ENCODE measurements at regions not wholly inside any gene's neighbourhood (a gene's known extent, or its start where the extent isn't known, plus 50 kb on each side); places are given as distances from the start of the nearest gene placed in this dataset.
"Not testable (repeated sequence)": the region's sequence is repeated elsewhere in the genome, so short reads cannot be mapped to it uniquely, and the experiment has no call there.

DNA sequence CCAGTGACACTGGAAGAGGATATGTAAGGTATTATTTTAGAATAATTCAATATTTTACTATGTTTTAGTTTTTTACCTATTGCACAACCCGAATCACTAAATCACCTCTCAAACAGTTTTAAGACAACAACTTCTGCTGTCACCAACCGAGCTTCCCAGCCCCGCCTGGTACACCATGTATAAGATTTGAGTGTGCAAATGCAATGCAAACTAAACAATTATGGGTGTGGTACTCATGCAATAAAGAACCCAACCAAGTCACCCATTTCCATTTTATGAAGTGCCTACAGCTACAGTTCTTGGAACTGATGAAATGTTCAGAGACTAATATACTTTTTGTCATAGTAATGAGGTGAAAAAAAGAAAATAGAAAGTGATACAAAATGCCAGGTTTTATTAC is 256.2 kb downstream of the TAFA4 start:
- H3K27ac ChIP-seq: no peak overlapping the region
- H3K27me3 ChIP-seq (replicated peaks): 0 out of 2 replicates have a peak, but pooled peaks cover 5% of the 10 kb centered on the region
- no peaks in the 10 kb centered on the region for H3K4me1 ChIP-seq (replicated peaks)
- H3K36me3 ChIP-seq: no peaks in the 10 kb centered on the region
- no peaks in the 10 kb centered on the region for H3K9me3 ChIP-seq (replicated peaks)
- DNase-seq (ENCODE audit: low read depth in 1 of 2, low spot score in 2 of 2): no peak
- no peak overlapping the region for H3K4me3 ChIP-seq

DNA sequence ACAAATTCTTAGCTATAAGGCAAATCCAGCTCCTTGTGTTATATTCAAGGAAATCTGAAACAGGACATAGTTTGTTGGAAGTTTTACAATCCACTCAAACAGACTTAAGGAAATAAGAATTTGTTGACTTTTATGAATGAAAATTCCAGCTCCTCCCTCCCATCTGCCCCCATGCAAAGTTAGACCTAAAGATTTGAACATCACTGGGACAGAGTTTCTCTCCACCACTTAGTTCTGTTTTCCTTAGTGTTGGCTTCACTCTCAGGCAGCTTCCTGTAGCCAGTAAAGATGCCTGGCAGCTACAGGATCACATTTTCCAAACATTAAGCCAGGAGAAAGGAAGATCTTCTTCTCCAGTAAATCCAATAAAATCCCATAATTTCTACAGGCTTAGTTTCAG is 265.0 kb downstream of the TAFA4 start:
- H3K9me3 ChIP-seq (replicated peaks): no peaks in the 10 kb centered on the region
- no peak for DNase-seq (ENCODE audit: low read depth in 1 of 2, low spot score in 2 of 2)
- H3K27ac ChIP-seq: no peak overlapping the region
- H3K4me1 ChIP-seq (replicated peaks): no peaks in the 10 kb centered on the region
- no peaks in the 10 kb centered on the region for H3K27me3 ChIP-seq (replicated peaks)
- no peaks in the 10 kb centered on the region for H3K36me3 ChIP-seq
- no peak overlapping the region for H3K4me3 ChIP-seq

DNA sequence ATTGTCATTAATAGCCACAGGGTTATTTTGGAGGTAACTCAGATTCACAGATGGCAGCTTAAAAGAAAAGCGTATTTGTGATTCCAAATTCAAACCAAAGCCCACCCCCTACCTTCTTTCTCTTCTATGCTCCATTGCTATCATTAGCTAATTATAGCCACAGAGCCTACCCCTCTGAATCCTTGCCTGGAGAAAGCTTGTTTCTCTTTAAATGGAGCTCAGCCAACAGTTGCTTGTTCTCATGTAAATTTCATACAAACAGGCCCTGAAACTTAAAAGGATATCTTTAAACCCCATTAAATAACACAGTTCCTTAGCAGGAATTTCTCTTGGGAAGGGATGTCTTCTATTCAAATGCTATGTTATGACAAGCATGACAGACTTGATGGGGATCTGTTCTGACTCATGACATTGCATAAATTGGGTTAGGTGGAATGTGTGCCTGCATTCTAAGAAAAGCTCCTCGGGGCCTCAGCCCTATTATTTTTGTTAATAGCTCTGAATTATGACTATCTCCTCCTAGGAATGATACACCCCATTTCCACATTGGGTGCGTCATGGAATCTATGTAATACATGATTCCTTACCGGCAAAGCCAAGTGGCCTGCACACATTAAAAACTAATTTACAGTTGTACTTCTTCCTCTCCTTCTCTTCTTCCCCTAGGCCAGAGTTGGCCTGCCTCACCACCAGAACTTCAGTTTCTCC is 265.8 kb downstream of the TAFA4 start:
- no peaks in the 10 kb centered on the region for H3K4me1 ChIP-seq (replicated peaks)
- no peaks in the 10 kb centered on the region for H3K27me3 ChIP-seq (replicated peaks)
- no peak for DNase-seq (ENCODE audit: low read depth in 1 of 2, low spot score in 2 of 2)
- no peaks in the 10 kb centered on the region for H3K36me3 ChIP-seq
- no peak overlapping the region for H3K4me3 ChIP-seq
- no peak overlapping the region for H3K27ac ChIP-seq
- H3K9me3 ChIP-seq (replicated peaks): no peaks in the 10 kb centered on the region

DNA sequence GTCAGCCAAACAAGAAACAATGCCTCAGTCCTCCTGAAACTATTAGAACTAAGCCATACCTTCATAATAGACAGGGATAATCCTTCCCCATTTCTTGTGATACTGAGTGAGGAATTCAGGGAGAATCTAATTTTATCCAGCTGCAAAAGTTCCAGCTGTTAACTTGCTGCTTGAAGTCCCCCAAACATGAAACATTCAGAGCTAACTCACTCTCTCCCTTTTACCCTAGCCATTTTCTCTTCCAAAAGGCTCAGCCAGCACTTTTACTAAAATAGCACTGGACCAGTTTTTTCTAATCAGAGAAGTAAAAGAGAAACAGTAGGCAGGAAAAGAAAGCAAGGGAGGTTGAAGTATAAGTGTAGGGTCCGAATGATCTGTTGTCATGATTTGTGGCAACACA is 268.1 kb downstream of the TAFA4 start:
- Histone ChIP-seq H3K4me3 (no peak overlapping the region), H3K27me3 (replicated peaks) (no peaks in the 10 kb centered on the region), H3K4me1 (replicated peaks) (no peaks in the 10 kb centered on the region), H3K36me3 (no peaks in the 10 kb centered on the region), H3K9me3 (replicated peaks) (no peaks in the 10 kb centered on the region), H3K27ac (no peak overlapping the region)
- no peak for DNase-seq (ENCODE audit: low read depth in 1 of 2, low spot score in 2 of 2)

DNA sequence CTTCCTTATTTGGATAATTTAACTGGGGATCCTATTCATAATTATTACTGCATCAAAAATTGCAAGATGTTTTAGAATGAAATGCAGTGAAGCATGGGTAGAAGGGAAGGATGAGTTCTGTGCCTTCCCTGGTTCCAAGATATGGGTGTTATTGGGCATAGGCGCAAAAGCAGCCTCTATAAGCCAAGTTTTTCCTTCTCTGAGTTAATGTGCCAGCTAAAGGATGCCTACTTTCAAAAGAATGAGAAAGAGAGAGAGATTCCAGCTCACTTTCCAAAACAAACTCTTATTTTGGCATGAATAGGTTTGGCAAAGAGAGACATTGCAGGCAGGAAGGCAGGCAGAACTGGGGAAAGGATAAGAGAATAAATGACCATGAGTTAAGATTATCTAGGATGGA is 270.2 kb downstream of the TAFA4 start:
- Histone ChIP-seq H3K27ac (no peak overlapping the region), H3K9me3 (replicated peaks) (no peaks in the 10 kb centered on the region), H3K36me3 (no peaks in the 10 kb centered on the region), H3K4me3 (no peak overlapping the region), H3K4me1 (replicated peaks) (no peaks in the 10 kb centered on the region), H3K27me3 (replicated peaks) (no peaks in the 10 kb centered on the region)
- no peak for DNase-seq (ENCODE audit: low read depth in 1 of 2, low spot score in 2 of 2)

DNA sequence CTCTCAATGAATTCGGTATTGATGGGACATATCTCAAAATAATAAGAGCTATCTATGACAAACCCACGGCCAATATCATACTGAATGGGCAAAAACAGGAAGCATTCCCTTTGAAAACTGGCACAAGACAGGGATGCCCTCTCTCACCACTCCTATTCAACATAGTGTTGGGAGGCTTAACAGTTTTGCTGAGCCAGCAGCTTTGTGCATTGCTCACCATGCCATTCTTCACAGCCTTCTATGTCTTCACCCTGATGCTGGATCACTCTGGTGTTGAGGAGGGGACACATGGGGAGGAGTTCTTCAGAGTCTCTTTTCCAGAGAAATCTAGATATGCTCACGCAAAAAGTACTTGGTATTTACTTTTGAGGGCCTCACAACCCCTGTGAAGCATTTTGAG is 281.7 kb downstream of the TAFA4 start:
- H3K36me3 ChIP-seq; DNase-seq (ENCODE audit: low read depth in 1 of 2, low spot score in 2 of 2); H3K27ac ChIP-seq; H3K9me3 ChIP-seq (replicated peaks); H3K4me1 ChIP-seq (replicated peaks); H3K4me3 ChIP-seq; H3K27me3 ChIP-seq (replicated peaks): not testable (repeated sequence)

DNA sequence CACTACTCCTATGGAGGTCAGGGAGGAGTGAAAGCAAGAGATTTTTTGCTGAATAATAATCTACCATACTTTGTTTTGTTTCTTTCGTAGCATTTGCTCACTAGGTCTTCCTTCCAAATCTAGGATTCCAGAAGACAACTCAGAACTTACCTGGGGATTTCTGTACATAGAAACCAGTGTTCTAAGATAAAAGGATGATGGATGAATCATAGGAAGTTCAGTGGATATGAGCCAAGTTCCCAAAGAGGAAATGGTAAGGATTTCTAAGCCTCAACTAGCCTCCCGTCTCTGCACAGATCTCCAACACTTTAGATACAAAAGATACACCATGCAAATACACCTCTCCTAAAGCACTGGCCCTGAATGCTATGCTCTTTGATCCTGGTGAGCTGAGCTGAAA is 283.9 kb downstream of the TAFA4 start:
- Histone ChIP-seq H3K36me3 (no peaks in the 10 kb centered on the region), H3K4me3 (no peak overlapping the region), H3K27me3 (replicated peaks) (no peaks in the 10 kb centered on the region), H3K9me3 (replicated peaks) (no peaks in the 10 kb centered on the region), H3K4me1 (replicated peaks) (no peaks in the 10 kb centered on the region), H3K27ac (no peak overlapping the region)
- no peak for DNase-seq (ENCODE audit: low read depth in 1 of 2, low spot score in 2 of 2)

DNA sequence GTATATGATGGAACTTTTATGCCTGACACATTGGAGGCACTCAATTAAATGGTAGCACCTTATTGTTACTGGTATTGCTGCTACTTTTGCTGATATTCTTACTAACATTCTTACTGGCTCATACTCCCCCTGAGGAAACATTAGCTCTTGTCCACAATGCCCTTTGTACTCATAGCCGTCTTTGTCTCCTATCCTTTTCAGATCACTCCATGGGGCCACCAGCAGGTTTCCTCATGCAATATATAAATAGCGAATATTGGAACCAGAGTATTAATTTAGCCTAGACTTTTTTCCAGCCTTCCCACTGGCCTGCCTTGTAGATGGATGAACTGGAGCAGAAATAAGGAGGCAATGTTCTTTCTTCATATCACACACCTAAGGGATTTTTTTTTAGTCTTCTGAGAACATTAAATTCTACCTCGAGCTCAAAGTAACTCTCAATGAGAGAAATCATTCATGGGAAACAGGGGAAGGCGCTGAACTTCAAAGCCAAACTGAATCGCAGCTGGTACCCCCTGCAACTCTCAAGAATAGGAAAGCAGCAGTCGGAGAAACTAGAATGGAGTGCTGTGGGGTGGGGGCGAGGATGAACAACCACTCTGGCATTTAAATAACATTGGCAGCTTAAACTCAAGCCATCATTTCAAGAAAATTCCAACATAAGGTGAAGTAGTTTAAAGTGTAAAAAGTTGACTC is 300.3 kb downstream of the TAFA4 start:
- Histone ChIP-seq H3K4me1 (replicated peaks) (no peaks in the 10 kb centered on the region), H3K27me3 (replicated peaks) (no peaks in the 10 kb centered on the region), H3K4me3 (no peak overlapping the region), H3K27ac (no peak overlapping the region), H3K36me3 (no peaks in the 10 kb centered on the region), H3K9me3 (replicated peaks) (no peaks in the 10 kb centered on the region)
- DNase-seq (ENCODE audit: low read depth in 1 of 2, low spot score in 2 of 2): no peak

DNA sequence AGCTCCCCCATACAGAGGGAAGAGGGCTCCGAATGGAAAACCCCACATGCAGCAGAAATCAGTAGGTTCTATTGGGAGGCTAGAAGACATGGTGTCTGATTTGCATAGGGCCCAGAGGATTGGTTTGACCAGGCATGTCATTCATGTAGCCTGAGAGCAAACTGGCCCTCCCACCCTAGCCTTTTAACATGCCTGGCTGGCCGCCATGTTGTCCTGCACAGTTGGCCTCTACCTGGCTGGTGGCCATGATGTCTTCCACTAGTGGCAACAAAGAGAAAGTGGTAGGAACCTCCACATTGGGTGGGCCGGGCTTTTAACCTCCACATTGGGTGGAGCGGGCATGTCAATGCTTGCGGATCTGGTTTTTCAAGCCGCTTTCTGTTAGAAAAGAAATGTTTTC is 312.1 kb downstream of the TAFA4 start:
- H3K4me3 ChIP-seq: no peak overlapping the region
- DNase-seq (ENCODE audit: low read depth in 1 of 2, low spot score in 2 of 2): no peak
- H3K4me1 ChIP-seq (replicated peaks): no peaks in the 10 kb centered on the region
- H3K27ac ChIP-seq: no peak overlapping the region
- no peaks in the 10 kb centered on the region for H3K9me3 ChIP-seq (replicated peaks)
- H3K27me3 ChIP-seq (replicated peaks): no peaks in the 10 kb centered on the region
- no peaks in the 10 kb centered on the region for H3K36me3 ChIP-seq

DNA sequence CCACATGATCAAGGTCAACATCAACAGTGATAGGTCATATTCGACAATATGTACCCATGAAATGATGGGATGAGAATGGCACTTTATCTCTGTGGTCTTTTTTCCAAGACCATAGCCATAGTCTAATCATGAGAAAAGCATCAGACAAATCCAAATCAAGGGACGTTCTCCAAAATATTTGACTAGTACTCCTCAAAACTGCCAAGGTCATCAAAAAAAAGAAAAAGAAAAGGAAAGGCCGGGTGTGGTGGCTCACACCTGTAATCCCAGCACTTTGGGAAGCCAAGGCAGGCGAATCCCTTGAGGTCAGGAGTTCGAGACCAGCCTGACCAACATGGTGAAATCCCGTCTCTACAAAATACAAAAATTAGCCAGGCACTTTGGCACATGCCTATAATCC is 318.3 kb downstream of the TAFA4 start:
- Histone ChIP-seq H3K27me3 (replicated peaks) (no peaks in the 10 kb centered on the region), H3K36me3 (no peaks in the 10 kb centered on the region), H3K4me1 (replicated peaks) (no peaks in the 10 kb centered on the region), H3K9me3 (replicated peaks) (no peaks in the 10 kb centered on the region), H3K4me3 (no peak overlapping the region), H3K27ac (no peak overlapping the region)
- DNase-seq (ENCODE audit: low read depth in 1 of 2, low spot score in 2 of 2): no peak

DNA sequence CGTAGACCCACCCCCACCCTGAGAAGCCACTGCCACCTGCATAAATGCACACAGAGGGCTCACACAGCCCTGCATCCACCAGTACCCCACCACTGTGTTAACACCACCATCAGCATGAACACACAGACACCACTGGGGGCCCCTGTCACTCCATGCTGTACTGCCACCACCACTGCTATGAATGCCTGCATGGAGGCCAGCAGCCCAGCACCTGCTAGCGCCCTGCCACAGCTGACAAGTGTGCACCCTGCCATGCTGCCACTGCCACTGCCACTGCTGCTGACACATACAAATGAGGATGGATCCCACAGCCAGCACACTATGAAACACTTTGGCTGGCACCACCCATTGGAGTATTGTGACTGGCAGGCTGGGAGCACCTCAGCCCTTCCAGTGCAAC is 361.0 kb downstream of the TAFA4 start:
- Histone ChIP-seq H3K27me3 (replicated peaks) (no peaks in the 10 kb centered on the region), H3K27ac (no peak overlapping the region), H3K9me3 (replicated peaks) (no peaks in the 10 kb centered on the region), H3K4me3 (no peak overlapping the region), H3K4me1 (replicated peaks) (no peaks in the 10 kb centered on the region), H3K36me3 (no peaks in the 10 kb centered on the region)
- DNase-seq (ENCODE audit: low read depth in 1 of 2, low spot score in 2 of 2): no peak

DNA sequence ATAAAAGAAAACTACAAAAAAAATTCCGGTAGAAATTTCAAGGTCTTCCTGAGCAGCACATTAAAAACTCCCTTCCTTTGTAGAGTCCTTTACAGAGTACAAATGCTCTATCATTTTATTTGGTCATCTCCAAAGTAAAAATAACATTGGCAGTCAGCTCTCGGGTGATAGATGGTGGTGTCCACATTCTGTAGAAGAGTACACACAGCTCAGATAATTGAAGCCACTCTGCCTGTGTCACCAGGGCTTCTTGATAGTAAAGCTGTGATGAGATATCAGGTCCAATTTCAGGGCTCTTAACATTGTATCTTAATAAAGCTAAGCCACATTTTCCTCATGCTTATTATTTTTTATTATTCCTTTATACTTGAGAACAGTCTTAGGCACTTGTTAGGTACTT is 371.6 kb downstream of the TAFA4 start:
- Histone ChIP-seq H3K4me1 (replicated peaks) (no peaks in the 10 kb centered on the region), H3K9me3 (replicated peaks) (no peaks in the 10 kb centered on the region), H3K27me3 (replicated peaks) (no peaks in the 10 kb centered on the region; the same call in 1 of the 2 replicates), H3K27ac (no peak overlapping the region), H3K36me3 (no peaks in the 10 kb centered on the region), H3K4me3 (no peak overlapping the region)
- DNase-seq (ENCODE audit: low read depth in 1 of 2, low spot score in 2 of 2): no peak

DNA sequence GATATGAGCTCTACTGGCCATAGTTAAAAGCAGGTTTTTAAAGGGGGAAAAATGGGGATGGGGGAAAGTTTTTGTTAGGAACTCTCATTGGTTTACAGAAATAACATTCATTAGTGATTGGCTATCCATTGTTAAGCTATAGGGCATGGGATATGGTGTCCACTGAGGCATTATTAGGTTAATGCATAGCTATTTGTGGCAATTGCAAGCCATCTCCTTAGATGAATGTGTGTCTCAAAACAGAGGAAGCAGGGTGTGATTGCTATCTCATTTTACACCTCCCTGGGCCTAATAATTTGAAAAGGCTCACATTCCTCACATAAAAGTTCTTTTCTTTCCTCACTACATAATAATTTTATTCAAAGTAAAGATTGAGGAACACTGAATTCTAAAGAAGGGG is 396.6 kb downstream of the TAFA4 start:
- Histone ChIP-seq H3K4me1 (replicated peaks) (no peaks in the 10 kb centered on the region), H3K27me3 (replicated peaks) (no peaks in the 10 kb centered on the region), H3K9me3 (replicated peaks) (no peaks in the 10 kb centered on the region), H3K27ac (no peak overlapping the region), H3K36me3 (no peaks in the 10 kb centered on the region), H3K4me3 (no peak overlapping the region)
- no peak for DNase-seq (ENCODE audit: low read depth in 1 of 2, low spot score in 2 of 2)

DNA sequence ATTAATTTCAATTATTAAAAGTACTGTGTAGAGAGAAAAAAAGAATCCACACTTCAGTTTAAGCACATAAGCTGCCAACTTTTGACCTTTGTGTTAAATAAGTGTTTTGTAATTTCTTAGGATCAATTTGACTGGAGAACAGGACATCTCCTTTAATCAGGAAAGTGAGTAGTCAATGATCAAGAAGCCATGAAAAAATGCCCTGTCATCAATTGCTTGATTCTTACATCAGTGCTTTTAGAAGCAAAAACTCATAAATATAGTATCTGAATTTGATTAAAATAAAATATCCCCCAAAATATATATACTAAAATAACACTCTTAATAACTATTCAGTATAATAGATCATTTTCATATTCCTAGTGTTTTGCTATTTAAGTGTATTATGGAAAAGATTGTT is 409.0 kb downstream of the TAFA4 start:
- H3K4me1 ChIP-seq (replicated peaks): no peaks in the 10 kb centered on the region
- no peaks in the 10 kb centered on the region for H3K27me3 ChIP-seq (replicated peaks)
- no peak for DNase-seq (ENCODE audit: low read depth in 1 of 2, low spot score in 2 of 2)
- no peaks in the 10 kb centered on the region for H3K9me3 ChIP-seq (replicated peaks)
- no peak overlapping the region for H3K4me3 ChIP-seq
- no peak overlapping the region for H3K27ac ChIP-seq
- H3K36me3 ChIP-seq: no peaks in the 10 kb centered on the region

DNA sequence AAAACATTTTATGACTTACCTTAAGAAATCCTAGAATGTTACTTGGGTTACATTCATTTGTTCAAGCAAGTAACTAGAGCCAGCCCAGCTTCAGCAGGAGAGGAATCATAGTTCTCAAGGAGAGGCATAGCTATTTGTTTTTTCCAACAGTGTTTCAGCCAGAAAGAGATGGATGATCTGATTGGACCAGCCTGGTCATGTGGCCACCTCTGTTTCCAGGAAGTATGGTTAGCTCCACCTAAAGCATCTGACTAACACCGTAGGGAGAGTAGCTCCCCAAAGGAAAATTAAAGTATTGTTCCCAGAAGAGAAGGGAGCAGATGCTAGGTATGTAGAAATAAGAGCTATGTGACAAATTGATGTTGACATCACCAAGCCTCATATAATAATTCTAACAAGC is 417.1 kb downstream of the TAFA4 start:
- DNase-seq (ENCODE audit: low read depth in 1 of 2, low spot score in 2 of 2): no peak
- Histone ChIP-seq H3K4me3 (no peak overlapping the region), H3K27me3 (replicated peaks) (no peaks in the 10 kb centered on the region), H3K9me3 (replicated peaks) (no peaks in the 10 kb centered on the region), H3K27ac (no peak overlapping the region), H3K36me3 (no peaks in the 10 kb centered on the region), H3K4me1 (replicated peaks) (no peaks in the 10 kb centered on the region)

Data from SJSA1 (cell line).